HG03060 (cell line): ENCODE measurements at regions not wholly inside any gene's neighbourhood (a gene's known extent, or its start where the extent isn't known, plus 50 kb on each side); places are given as distances from the start of the nearest gene placed in this dataset.
"Not testable (repeated sequence)": the region's sequence is repeated elsewhere in the genome, so short reads cannot be mapped to it uniquely, and the experiment has no call there.

Experiments used
- ATAC-seq: cut with Tn5 transposase; IDR thresholded peaks from one replicate; pipeline ENCODE4 v1.9.1; 2021; ENCODE audit warnings: low read depth, moderate number of reproducible peaks; ENCODE audit not compliant: unreplicated experiment

DNA sequence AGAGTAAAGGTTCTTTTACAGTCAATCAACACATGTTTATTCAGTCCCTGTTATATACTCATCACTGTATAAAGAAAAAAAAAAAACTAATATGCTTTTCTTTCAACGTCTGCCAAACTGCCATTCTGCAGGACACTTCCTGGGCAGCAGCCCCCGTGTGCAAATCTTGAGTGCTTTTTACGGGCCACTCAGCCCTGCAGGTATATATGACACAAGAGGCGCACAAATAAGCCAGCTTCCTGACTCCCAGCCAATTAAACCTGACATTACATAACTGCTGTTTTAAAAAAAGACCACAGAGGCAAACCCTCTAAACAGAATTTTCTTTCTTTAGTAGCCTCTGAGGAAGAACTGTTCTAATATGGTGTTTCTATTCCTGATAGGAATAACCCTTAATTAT, 263.0 kb upstream of the NEBL start:
- no peak for ATAC-seq

DNA sequence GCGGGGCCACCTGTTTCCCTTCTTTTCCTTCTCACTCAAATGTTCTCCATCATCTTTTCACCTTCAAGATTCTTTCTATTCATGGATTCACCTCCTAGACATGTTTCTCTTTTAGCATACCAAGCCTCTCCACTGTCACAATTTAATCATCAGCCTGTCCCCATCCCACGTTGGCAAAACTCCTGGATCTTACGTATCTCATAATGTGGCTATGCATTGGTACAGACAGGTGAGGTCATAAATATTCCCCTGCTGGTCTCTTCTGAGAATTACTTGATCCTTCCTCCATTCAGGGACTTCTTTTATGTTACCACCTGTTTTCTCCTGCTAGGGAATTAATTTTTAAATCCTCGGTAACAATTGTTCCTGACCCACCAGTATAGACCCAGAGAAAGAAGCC, 262.6 kb upstream of the NEBL start:
- ATAC-seq, result no peak

DNA sequence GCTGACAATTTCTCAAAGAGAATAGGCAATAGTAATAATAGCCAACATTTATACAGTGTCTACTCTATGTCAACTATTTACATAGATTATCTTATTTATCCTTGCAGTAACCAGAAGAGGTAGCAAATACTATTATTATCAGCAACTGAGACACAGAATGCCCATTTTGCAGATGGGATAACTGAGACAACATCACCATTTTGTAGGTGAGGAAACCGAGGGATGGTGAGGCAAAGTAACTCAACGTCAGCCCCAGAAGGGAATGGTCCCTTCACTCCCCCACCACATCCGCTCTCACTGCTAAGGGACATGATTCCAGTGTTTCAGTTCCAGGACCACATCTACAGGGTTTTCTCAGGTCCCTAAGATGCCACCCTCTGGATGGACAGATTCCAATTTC, 261.2 kb upstream of the NEBL start:
- no peak for ATAC-seq

DNA sequence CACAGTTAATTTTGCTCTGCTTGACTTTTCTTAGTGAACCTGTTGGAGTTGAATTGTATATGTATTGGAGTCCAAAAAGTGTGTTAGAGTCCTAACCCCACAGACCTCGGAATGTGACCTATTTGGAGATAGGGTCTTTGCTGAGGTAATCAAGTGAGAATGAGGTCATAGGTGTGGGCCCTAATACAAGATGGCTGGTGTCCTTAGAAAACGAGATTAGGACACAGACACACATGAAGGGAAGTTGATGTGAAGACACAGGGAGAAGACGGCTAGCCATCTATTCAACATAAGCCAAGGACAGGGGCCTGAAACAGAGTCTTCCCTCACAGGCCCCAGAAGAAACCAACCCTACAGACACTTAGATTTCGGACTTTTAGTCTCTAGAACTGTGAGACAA, 260.6 kb upstream of the NEBL start:
- no peak for ATAC-seq

DNA sequence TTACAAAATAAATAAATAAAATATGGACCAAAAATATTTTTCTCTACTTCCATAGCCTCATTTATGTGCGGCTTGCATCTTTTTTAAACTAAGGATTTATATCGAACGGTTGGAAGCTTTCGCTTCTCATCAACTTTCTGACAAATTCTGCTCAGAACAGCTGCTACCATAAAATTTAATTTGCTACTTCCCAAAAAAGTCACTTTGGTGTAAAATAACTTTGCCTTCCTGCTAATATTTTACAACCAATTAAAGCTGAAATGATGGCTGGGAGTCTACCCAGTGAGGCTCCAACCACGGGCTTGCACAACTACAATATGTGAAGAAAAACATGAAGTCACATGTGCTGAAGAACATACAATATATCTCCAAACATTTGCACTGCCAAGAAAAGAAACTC, 253.1 kb upstream of the NEBL start:
- no peak for ATAC-seq

DNA sequence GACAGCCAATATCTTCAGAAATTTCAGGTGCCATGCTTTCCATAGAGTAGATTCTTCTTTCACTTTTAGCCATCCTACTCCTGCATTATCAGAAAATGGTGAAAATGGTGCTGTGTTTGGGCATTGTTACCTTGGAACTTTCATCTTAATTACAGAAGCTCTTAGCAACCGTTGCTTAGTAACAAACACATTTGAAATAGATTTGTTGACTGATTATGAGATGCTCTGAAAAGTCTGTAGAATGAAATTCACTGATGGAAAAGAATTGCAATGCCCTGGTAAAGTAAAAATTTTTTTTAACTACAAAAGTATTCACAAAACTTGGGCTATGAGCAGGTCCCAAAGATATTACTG, 249.3 kb upstream of the NEBL start:
- no peak for ATAC-seq

DNA sequence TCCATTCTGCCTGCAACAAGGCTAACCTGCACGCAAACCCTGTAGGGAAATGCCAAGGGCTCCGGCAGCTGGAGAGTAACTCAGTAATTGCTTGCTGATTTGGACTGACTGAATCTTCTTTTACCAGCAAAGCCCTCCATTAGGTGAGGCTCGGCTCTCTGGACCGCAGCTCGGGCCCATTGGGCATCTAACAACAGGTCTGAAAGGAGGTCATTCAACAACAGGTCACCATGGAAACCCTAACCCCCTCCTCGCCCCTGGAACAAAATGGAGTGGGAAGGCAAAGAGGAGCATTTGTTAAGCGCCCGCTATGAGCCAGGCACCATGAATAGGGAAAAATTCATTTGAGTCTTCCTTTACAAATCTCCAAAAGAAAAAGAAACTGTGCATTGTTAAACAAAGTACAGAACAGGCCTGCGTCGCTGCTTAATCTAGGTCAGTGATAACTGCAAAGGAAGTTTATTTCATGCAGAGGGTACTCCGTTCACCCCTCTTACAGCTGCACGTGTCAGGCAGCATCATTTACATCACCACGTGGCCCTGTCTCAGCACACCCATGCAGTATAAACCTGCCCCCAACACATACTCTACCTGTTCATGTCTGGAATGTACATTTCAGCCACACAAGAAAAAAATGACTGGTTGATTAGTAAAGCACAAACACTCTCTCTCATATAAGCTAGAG, 248.8 kb upstream of the NEBL start:
- no peak for ATAC-seq

DNA sequence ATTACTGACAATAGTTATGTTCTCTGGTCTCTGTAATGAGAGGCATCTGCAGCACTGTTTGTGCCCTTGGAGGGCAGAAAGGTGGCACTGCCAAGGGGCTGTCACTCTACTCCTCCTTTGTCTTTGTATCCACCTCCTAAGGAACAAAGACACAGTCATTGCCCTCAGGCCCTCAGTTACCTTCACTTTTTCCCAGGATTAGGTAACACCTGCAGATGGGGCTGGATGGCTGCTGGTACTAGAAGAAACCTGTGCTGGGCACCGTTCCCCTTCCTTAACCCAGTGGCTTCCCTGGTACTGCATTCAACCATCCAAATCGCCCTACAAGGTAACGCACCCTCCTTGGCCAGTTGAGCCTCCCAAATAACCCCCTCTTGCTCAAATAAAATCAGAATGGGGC, 246.9 kb upstream of the NEBL start:
- no peak for ATAC-seq

DNA sequence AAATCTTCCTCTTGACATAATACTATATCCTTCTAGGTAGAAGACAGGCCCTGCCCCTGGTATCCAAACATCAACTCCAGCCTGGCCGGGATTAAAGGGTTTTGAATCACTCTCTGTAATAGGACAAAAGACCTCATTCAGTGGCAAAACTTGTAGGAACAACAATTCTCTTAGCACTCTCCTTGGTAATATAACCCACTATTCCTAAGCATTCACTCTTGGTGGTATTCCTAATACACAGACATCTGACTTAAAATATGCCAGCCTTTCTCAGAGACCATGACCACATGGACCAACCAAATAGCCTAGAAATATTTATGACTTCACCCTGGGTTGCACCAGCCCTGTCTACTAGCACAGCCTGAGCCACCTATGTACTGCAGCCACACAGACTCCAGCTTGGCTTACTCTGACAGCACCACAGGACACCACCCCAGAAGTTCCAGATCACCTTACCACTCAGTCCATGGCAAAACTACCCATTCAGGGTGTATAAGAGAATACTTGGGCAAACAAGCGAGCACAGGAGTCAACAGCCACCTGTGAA, 244.9 kb upstream of the NEBL start:
- no peak for ATAC-seq

DNA sequence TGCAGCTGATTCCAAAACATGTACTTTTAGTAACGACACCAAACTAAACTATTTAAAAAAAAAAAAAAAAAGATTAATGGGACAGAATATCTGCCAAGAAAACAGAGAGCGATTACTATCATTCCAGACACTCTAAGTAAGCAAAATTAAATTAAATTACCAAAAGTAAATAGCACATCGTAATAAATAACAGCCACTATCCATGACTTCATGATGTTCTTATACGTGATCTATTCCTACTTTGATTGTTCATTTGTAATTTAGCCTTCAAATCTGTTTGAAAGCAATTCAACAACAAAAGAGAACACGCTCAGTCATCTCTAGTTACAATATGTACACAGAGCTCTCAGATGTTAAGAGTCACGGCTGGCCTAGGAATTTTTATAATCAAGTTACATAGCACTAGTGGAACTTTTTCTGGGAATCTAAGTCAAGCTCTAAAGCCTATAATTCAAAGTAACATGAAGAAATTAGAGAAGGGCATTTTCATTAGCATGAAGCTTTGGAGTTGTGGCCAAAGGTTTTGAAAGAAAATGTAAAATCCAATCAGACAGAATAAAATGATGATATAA, 241.7 kb upstream of the NEBL start:
- ATAC-seq, result no peak

DNA sequence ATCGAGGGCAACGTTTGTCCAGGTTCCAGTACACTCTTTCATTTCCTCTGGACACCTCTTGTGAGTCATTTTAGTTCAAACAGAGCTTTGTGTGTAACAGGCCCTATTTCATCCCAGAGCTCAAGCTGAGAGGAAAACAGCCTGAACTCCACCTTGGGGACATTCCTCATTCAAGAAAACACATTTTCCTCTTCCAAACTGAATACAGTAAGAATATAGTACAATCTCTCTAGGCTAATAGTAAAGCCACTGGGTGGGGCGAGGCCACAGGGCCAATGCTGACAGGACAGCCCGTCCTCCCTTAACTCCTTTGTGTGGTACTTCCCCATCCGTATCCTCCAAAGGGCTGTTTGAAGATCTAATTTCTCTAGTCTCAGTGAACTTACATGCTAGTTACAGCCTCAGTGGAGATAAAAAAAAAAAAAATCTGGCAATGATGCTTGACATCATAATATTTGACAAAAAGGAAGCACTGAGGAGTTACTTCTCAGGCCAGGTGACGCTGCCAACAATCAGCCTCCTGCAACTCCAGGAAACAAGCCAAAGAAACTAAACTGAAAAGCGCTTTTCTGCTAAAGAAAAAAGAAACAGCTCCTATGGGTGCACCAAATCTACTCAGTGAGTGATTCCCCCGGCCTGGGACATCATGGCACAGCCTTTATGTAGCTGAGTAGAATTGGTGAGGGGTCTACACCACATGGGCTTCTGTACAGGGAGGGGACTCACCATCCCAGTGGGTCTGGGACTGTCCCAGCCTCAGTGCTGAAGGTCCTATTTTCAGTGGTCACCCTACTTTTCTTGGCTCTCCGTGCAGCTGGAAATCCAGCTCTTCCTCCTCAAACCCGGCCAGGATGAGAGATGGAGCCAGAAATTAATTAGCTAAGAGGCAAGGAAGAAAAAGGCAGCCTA, 238.2 kb upstream of the NEBL start:
- ATAC-seq, result no peak

DNA sequence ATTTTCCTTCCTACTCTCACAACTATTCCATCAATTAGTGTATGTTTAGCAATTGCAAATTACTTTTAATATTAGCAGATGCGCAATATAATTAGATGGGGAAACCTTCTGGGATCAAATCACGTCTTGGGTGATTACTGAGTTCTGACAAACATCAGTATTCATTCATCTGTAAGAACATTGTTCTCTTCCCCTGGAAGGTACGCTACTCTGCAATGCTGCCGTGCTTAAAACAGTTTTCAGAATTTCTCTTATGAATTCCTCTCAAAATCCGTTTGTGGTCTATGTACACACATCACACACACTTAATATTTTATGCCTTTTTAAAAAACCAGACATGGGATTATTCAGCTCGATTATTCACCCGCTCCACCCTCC, 237.5 kb upstream of the NEBL start:
- ATAC-seq, result no peak

DNA sequence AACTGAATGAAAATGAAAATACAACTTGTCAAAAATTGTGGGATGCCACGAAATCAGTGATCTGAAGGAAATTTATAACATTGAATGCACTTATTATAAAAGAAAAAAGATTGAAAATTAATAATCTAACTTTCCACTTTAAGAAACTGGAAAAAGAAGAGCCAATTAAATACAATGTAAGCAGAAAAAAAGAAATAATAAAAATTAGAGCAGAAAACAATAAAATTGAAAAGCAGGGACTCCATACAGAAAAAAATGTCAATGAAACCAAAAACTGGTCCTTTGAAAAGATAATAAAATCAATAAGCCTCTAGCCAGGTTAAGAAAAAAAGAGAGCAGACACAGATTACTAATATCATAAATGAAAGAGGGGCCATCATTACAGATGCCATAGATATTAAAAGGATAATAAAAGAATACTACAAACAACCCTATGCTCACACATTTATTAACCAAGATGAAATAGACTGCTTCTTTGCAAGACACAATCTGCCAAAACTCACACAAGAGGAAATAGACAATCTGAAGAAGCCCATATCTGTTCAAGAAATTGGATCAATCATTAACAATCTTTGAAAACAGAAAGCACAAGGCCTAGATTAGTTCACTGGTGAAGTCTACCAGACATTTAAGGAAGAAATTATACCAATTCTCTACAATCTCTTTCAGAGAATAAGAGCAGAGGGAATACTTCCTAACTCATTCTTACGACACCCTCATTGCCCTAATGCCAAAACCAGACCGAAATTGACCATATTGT, 233.8 kb upstream of the NEBL start:
- no peak for ATAC-seq

DNA sequence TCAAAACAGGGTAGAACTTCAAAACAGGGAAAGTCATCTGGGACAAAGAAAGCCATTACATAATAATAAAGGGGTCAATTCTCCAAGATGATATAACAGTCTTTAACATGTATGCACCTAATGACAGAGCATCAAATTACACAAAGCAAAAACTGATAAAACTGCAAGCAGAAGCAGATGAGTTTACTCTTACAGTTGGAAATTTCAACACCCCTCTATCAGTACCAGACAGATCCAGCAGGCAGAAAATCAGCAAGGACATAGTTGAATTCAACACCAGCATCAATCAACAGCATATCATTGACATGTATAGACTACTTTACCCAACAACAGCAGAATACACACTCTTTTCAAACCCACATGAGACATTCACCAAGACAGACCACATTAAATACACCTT, 233.0 kb upstream of the NEBL start:
- no peak for ATAC-seq

DNA sequence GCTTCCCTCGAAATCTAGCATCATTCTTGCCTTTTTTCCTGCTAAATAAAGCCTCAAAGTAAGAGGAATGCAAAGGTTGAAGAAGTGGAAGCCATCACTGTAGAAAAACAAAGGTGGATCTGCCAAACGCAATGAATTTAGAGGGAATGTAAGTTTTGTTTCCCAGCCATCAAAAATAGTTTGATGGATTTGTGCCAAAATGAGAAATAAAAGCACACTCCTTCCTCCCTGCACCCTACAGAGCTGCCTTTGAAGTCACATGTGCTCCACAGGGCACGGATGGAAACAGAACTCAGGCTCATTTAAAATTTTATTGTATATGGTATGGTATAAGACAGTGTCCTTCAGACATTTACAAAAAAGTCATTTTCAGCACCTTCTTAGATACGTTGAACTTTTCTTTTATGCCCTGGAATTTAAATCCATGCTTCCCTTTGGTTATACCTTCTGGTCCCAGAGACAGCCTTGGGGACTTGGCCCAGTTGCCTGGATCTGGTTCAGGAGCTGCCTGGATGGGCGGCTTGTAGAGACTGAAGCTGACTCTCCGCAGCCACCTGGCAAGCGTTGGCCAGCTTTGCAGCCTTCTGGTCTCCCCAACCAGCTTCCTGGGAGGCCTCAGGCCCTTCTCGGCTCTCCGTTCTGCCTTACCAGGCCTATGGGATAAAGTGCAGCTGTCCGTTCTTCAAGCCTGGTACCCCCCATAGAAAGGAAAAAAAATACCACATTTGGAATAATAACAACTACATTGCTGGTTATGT, 228.5 kb upstream of the NEBL start:
- no peak for ATAC-seq

DNA sequence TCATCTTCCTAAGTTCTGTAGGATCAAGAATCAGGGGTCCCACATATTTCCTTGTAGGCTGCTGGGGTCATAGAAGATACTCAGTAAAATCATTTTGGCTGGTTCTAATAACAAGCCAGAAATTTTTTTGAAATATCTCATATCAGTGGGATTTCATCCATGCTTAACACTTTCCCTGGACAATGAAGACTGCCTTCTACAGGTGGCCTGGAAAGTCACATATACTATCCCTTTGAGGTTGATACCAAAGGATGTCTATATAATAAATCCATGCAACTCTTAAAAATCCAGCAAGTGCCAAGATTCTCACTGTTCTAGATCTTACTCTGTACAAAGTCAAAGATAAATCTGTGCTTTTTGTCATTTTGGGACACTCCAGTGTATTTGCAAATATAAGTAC, 225.8 kb upstream of the NEBL start:
- no peak for ATAC-seq

DNA sequence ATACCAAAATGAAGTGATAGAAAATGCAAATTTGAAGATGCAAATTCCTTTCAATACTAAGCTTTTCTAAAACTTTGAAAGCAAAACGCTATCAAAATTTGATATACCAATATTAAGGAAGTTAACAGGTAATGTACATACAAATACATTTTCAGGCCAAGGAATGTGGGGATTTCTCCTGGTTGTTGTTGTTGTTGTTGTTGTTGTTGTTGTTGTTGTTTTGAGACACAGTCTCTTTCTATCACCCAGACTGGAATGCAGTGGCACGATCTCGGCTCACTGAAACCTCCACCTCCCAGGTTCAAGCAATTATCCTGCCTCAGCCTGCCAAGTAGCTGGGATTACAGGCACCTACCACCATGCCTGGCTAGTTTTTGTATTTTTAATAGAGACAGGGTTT, 224.7 kb upstream of the NEBL start:
- ATAC-seq, result not testable (repeated sequence)

DNA sequence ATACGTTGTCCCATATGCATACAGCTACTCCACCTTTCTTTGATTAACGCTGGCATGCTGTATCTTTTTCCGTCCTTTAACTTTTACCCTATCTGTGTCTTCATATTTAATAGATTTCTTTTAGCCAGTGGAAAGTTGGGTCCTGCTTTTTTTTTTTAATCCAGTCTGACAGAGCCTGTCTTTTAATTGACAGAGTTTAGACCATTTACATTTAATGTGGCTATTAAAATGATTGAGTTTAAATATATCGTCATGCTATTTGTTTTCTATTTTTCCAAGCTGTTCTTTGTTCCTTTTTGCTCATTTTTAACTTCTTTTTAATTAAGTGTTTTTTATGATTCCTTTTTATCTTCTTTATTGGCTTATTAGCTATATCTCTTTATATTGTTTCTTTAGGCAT, 217.6 kb upstream of the NEBL start:
- no peak for ATAC-seq

DNA sequence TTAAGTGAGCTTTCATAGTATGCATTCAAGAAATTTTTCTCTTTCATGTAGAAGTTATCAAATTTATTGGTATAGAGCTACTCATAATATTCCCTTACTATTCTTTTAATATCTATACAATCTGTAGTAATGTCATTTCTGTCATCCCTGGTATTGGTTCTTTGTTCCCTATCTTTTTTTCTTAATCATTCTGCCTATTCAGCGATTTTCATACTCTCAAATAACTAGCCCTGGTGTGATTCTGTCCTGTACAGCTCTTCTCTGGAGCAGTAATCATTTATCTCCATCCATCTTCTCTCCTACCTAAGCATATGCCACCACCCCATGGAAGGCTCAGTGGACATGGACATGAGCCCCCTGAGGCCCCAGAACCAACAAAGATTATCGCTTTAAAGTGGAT, 213.2 kb upstream of the NEBL start:
- no peak for ATAC-seq

DNA sequence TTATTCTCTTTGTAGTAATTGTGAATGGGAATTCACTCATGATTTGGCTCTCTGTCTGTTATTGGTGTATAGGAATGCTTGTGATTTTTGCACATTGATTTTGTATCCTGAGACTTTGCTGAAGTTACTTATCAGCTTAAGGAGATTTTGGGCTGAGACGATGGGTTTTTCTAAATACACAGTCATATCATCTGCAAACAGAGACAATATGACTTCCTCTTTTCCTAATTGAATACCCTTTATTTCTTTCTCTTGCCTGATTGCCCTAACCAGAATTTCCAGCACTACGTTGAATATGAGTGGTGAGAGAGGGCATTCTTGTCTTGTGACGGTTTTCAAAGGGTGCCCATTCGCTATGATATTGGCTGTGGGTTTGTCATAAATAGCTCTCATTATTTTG, 209.8 kb upstream of the NEBL start:
- ATAC-seq, result not testable (repeated sequence)
